Fibroblast of upper back skin (primary cell): ENCODE measurements at regions not wholly inside any gene's neighbourhood (a gene's known extent, or its start where the extent isn't known, plus 50 kb on each side); places are given as distances from the start of the nearest gene placed in this dataset.

Experiments used
- DNase-seq: peaks from one replicate; pipeline ENCODE4 v3.0.0-alpha.2; 2013

- no peak for DNase-seq
Observed at GRCh38 chr18:57249179-57249578, 102.3 kb downstream of the BOD1L2 start.

- no peak for DNase-seq
Observed at GRCh38 chr18:57249883-57250282, 102.5 kb upstream of the ST8SIA3 start.

- DNase-seq, result no peak
Observed at GRCh38 chr18:57251747-57252146, 100.6 kb upstream of the ST8SIA3 start.

GRCh38 chr18:57253903-57254302, 98.5 kb upstream of the ST8SIA3 start:
- DNase-seq, result no peak

GRCh38 chr18:57258131-57258777, 94.1 kb upstream of the ST8SIA3 start:
- DNase-seq, result no peak

- DNase-seq, result no peak
Observed at GRCh38 chr18:57267368-57267925, 84.9 kb upstream of the ST8SIA3 start.

- no peak for DNase-seq
Observed at GRCh38 chr18:57269756-57270155, 82.6 kb upstream of the ST8SIA3 start.

GRCh38 chr18:57270156-57270555, 82.2 kb upstream of the ST8SIA3 start:
- DNase-seq, result no peak

- DNase-seq, result no peak
Observed at GRCh38 chr18:57273194-57273593, 79.2 kb upstream of the ST8SIA3 start.

GRCh38 chr18:57275111-57275510, 77.2 kb upstream of the ST8SIA3 start:
- no peak for DNase-seq

- DNase-seq, result no peak
Observed at GRCh38 chr18:57276829-57277228, 75.5 kb upstream of the ST8SIA3 start.

GRCh38 chr18:57278933-57279332, 73.4 kb upstream of the ST8SIA3 start:
- no peak for DNase-seq

GRCh38 chr18:57281519-57281918, 70.8 kb upstream of the ST8SIA3 start:
- DNase-seq, result no peak

- DNase-seq, result no peak
Observed at GRCh38 chr18:57286949-57287348, 65.4 kb upstream of the ST8SIA3 start.

GRCh38 chr18:57287766-57288165, 64.6 kb upstream of the ST8SIA3 start:
- DNase-seq, result no peak

- no peak for DNase-seq
Observed at GRCh38 chr18:57294547-57294946, 57.8 kb upstream of the ST8SIA3 start.

GRCh38 chr18:57296336-57296735, 56.0 kb upstream of the ST8SIA3 start:
- no peak for DNase-seq

- no peak for DNase-seq
Observed at GRCh38 chr18:57297306-57297705, 55.1 kb upstream of the ST8SIA3 start.

GRCh38 chr18:57299931-57300330, 52.4 kb upstream of the ST8SIA3 start:
- no peak for DNase-seq

GRCh38 chr18:57301573-57302559, 50.5 kb upstream of the ST8SIA3 start:
- no peak for DNase-seq
